DND-41 (cell line): ENCODE measurements at regions not wholly inside any gene's neighbourhood (a gene's known extent, or its start where the extent isn't known, plus 50 kb on each side); places are given as distances from the start of the nearest gene placed in this dataset.

Source experiments
- ATAC-seq: fragments of 200-7000 bp; cut with Tn5 transposase; 3 replicates; pipeline ENCODE4 v1.9.1; 2021; ENCODE audit warnings: low read depth; ENCODE audit not compliant: insufficient read depth
- DNase-seq: peaks from one replicate; pipeline ENCODE4 v3.0.0-alpha.2; 2020
- H2AFZ ChIP-seq: 2 replicates; pipeline ENCODE4 v1.6.0; 2012; ENCODE audit warnings: low read depth, low read length
- H3K27ac ChIP-seq: 2 replicates; pipeline ENCODE4 v1.5.1; 2012; ENCODE audit warnings: low read length, inconsistent platforms
- H3K27me3 ChIP-seq: fragments of 200-600 bp; sonication (generic); 2 replicates; pipeline ENCODE4 v1.6.0; 2012; ENCODE audit warnings: low read length, mild to moderate bottlenecking, inconsistent platforms; ENCODE audit not compliant: insufficient read depth, poor library complexity
- H3K36me3 ChIP-seq: 2 replicates; pipeline ENCODE4 v1.5.1; 2012; ENCODE audit warnings: low read length, inconsistent platforms; ENCODE audit not compliant: insufficient read depth
- H3K4me1 ChIP-seq: 2 replicates; pipeline ENCODE4 v1.5.1; 2012; ENCODE audit warnings: mild to moderate bottlenecking, low read length; ENCODE audit not compliant: insufficient read depth
- H3K4me2 ChIP-seq: 2 replicates; pipeline ENCODE4 v1.6.0; 2012; ENCODE audit warnings: mild to moderate bottlenecking, moderate library complexity, low read length, inconsistent platforms; ENCODE audit not compliant: insufficient read depth
- H3K4me3 ChIP-seq, 2 experiments: fragments of 200-600 bp in 1 of 2; shearing (Covaris generic) in 1 of 2; 2 replicates each; pipeline ENCODE4 v1.5.1; 2012 to 2016; ENCODE audit warnings: inconsistent platforms in 2 of 2, low read length in 2 of 2, mild to moderate bottlenecking in 2 of 2, low read depth in 1 of 2, moderate library complexity in 1 of 2
- H3K79me2 ChIP-seq: 2 replicates; pipeline ENCODE4 v1.6.0; 2012; ENCODE audit warnings: low read length, inconsistent platforms; ENCODE audit not compliant: insufficient read depth
- H3K9ac ChIP-seq: 2 replicates; pipeline ENCODE4 v1.6.0; 2012; ENCODE audit warnings: low read depth, mild to moderate bottlenecking, inconsistent platforms, low read length, moderate library complexity
- H3K9me3 ChIP-seq: 2 replicates; pipeline ENCODE4 v1.5.1; 2012; ENCODE audit warnings: low read length, moderate library complexity, mild to moderate bottlenecking, inconsistent platforms; ENCODE audit not compliant: insufficient read depth, severe bottlenecking
- H4K20me1 ChIP-seq: 2 replicates; pipeline ENCODE4 v1.6.0; 2012; ENCODE audit warnings: low read length; ENCODE audit not compliant: insufficient read depth
- EZH2 ChIP-seq: IDR thresholded peaks from 3 replicates; pipeline ENCODE4 v1.6.1; 2012; ENCODE audit warnings: borderline replicate concordance, low read depth, mild to moderate bottlenecking, moderate library complexity, low read length, inconsistent platforms; ENCODE audit not compliant: severe bottlenecking
- TF ChIP-seq, protein P1 (sequence below): IDR thresholded peaks from 2 replicates; pipeline ENCODE4 v1.5.1; 2012; ENCODE audit warnings: borderline replicate concordance, low read length, moderate library complexity, mild to moderate bottlenecking; ENCODE audit not compliant: poor library complexity, severe bottlenecking; ENCODE audit errors: extremely low read depth

- Histone ChIP-seq H3K79me2 (no peaks in the 10 kb centered on the region), H3K27me3 (peaks cover 3% of the 10 kb centered on the region), H3K4me1 (peaks cover 10% of the 10 kb centered on the region; the same call in 1 of the 2 replicates), H3K36me3 (no peaks in the 10 kb centered on the region), H2AFZ (no peak overlapping the region), H3K27ac (no peak overlapping the region), H3K9me3 (no peaks in the 10 kb centered on the region), H3K9ac (no peak overlapping the region), H4K20me1 (no peaks in the 10 kb centered on the region), H3K4me2 (peak overlapping the region; percentile 49), H3K4me3 (0 out of 4 replicates have a peak overlapping the region, but pooled peaks of 1 of the 2 experiments have one; percentile 12)
- ATAC-seq (peak; percentile 76), DNase-seq (peak; percentile 59)
- TF ChIP-seq EZH2, result no peak
- TF ChIP-seq, protein P1, sequence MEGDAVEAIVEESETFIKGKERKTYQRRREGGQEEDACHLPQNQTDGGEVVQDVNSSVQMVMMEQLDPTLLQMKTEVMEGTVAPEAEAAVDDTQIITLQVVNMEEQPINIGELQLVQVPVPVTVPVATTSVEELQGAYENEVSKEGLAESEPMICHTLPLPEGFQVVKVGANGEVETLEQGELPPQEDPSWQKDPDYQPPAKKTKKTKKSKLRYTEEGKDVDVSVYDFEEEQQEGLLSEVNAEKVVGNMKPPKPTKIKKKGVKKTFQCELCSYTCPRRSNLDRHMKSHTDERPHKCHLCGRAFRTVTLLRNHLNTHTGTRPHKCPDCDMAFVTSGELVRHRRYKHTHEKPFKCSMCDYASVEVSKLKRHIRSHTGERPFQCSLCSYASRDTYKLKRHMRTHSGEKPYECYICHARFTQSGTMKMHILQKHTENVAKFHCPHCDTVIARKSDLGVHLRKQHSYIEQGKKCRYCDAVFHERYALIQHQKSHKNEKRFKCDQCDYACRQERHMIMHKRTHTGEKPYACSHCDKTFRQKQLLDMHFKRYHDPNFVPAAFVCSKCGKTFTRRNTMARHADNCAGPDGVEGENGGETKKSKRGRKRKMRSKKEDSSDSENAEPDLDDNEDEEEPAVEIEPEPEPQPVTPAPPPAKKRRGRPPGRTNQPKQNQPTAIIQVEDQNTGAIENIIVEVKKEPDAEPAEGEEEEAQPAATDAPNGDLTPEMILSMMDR, result no peak
These were observed 86.2 kb upstream of the PIAS1 start for GRCh38 chr15:67967871-67968431.

- Histone ChIP-seq H3K4me2 (peak overlapping the region; percentile 49; the same call in 1 of the 2 replicates), H3K4me1 (peaks cover 10% of the 10 kb centered on the region; the same call in 1 of the 2 replicates), H3K27ac (no peak overlapping the region), H3K9ac (no peak overlapping the region), H2AFZ (no peak overlapping the region), H3K9me3 (no peaks in the 10 kb centered on the region), H4K20me1 (no peaks in the 10 kb centered on the region), H3K79me2 (no peaks in the 10 kb centered on the region), H3K36me3 (no peaks in the 10 kb centered on the region), H3K4me3 (0 out of 4 replicates have a peak overlapping the region, but pooled peaks of 1 of the 2 experiments have one; percentile 12), H3K27me3 (peaks cover 3% of the 10 kb centered on the region)
- ATAC-seq (no peak), DNase-seq (no peak)
- TF ChIP-seq, protein P1, result no peak
- no peak for TF ChIP-seq EZH2
These were observed 85.6 kb upstream of the PIAS1 start for GRCh38 chr15:67968564-67968963.

- H2AFZ ChIP-seq, result no peak overlapping the region
- no peaks in the 10 kb centered on the region for H3K9me3 ChIP-seq
- H3K79me2 ChIP-seq, result no peaks in the 10 kb centered on the region
- H3K27ac ChIP-seq, result no peak overlapping the region
- no peak for ATAC-seq
- no peaks in the 10 kb centered on the region for H3K36me3 ChIP-seq
- peaks cover 10% of the 10 kb centered on the region; the same call in 1 of the 2 replicates for H3K4me1 ChIP-seq
- H3K4me2 ChIP-seq, result peak overlapping the region; percentile 49; the same call in 1 of the 2 replicates
- H3K27me3 ChIP-seq, result peaks cover 3% of the 10 kb centered on the region
- TF ChIP-seq, protein P1, result no peak
- no peak for TF ChIP-seq EZH2
- no peak for DNase-seq
- H3K4me3 ChIP-seq, result no peak overlapping the region
- no peaks in the 10 kb centered on the region for H4K20me1 ChIP-seq
- no peak overlapping the region for H3K9ac ChIP-seq
These were observed 85.1 kb upstream of the PIAS1 start for GRCh38 chr15:67968966-67969365.
